GM21381 (cell line): ENCODE measurements at regions not wholly inside any gene's neighbourhood (a gene's known extent, or its start where the extent isn't known, plus 50 kb on each side); places are given as distances from the start of the nearest gene placed in this dataset.
"Not testable (repeated sequence)": the region's sequence is repeated elsewhere in the genome, so short reads cannot be mapped to it uniquely, and the experiment has no call there.

Source experiments
- ATAC-seq: cut with Tn5 transposase; IDR thresholded peaks from one replicate; pipeline ENCODE4 v1.9.1; 2021; ENCODE audit warnings: mild to moderate bottlenecking, moderate library complexity; ENCODE audit not compliant: unreplicated experiment

GRCh38 chr4:181046809-181047208, 1196.4 kb upstream of the TENM3 start:
- ATAC-seq: no peak

GRCh38 chr4:181051931-181052330, 1191.3 kb upstream of the TENM3 start:
- ATAC-seq: no peak

- ATAC-seq: no peak
Measured at GRCh38 chr4:181061787-181062186, 1181.4 kb upstream of the TENM3 start.

- no peak for ATAC-seq
Measured at GRCh38 chr4:181063212-181063611, 1180.0 kb upstream of the TENM3 start.

GRCh38 chr4:181077341-181077740, 1165.9 kb upstream of the TENM3 start:
- no peak for ATAC-seq

GRCh38 chr4:181078196-181078595, 1165.0 kb upstream of the TENM3 start:
- no peak for ATAC-seq

- ATAC-seq: no peak
Measured at GRCh38 chr4:181083757-181084361, 1159.3 kb upstream of the TENM3 start.

- ATAC-seq: no peak
Measured at GRCh38 chr4:181085557-181085956, 1157.6 kb upstream of the TENM3 start.

- ATAC-seq: no peak
Measured at GRCh38 chr4:181105487-181105886, 1137.7 kb upstream of the TENM3 start.

- no peak for ATAC-seq
Measured at GRCh38 chr4:181106398-181106797, 1136.8 kb upstream of the TENM3 start.

- no peak for ATAC-seq
Measured at GRCh38 chr4:181108237-181108636, 1135.0 kb upstream of the TENM3 start.

- no peak for ATAC-seq
Measured at GRCh38 chr4:181119186-181119585, 1124.0 kb upstream of the TENM3 start.

GRCh38 chr4:181121733-181122132, 1121.5 kb upstream of the TENM3 start:
- no peak for ATAC-seq

- no peak for ATAC-seq
Measured at GRCh38 chr4:181127171-181127570, 1116.0 kb upstream of the TENM3 start.

GRCh38 chr4:181130317-181130716, 1112.9 kb upstream of the TENM3 start:
- ATAC-seq: not testable (repeated sequence)

- ATAC-seq: no peak
Measured at GRCh38 chr4:181137351-181137750, 1105.9 kb upstream of the TENM3 start.

- no peak for ATAC-seq
Measured at GRCh38 chr4:181138116-181138515, 1105.1 kb upstream of the TENM3 start.

- no peak for ATAC-seq
Measured at GRCh38 chr4:181140037-181140603, 1103.1 kb upstream of the TENM3 start.

GRCh38 chr4:181143250-181143854, 1099.8 kb upstream of the TENM3 start:
- peak; percentile 80 for ATAC-seq

- no peak for ATAC-seq
Measured at GRCh38 chr4:181146051-181146450, 1097.2 kb upstream of the TENM3 start.

GRCh38 chr4:181147416-181147951, 1095.7 kb upstream of the TENM3 start:
- no peak for ATAC-seq

GRCh38 chr4:181148470-181148869, 1094.7 kb upstream of the TENM3 start:
- no peak for ATAC-seq
